Neural cell (in vitro differentiated cells): ENCODE measurements at regions not wholly inside any gene's neighbourhood (a gene's known extent, or its start where the extent isn't known, plus 50 kb on each side); places are given as distances from the start of the nearest gene placed in this dataset.

ENCODE experiments used
- H2AFZ ChIP-seq: fragments of 200-600, 300-800 bp; sonication (generic), shearing (Covaris generic); 2 replicates; pipeline ENCODE4 v1.6.0; 2014; ENCODE audit warnings: low read depth, mild to moderate bottlenecking, antibody characterized with exemption, low read length, moderate library complexity
- H3F3A ChIP-seq: fragments of 200-600 bp; shearing (Covaris generic); 2 replicates; pipeline ENCODE4 v1.6.1; 2016; ENCODE audit warnings: mild to moderate bottlenecking, moderate library complexity, mixed read lengths, antibody characterized with exemption, low read length; ENCODE audit not compliant: insufficient read depth, poor library complexity, severe bottlenecking
- H3K27ac ChIP-seq: fragments of 200-600, 300-800 bp; sonication (generic), shearing (Covaris generic); 2 replicates; pipeline ENCODE4 v1.5.1; 2014; ENCODE audit warnings: mild to moderate bottlenecking, low read length, moderate library complexity
- H3K27me3 ChIP-seq: fragments of 300-800, 200-600 bp; sonication (generic), shearing (Covaris generic); 2 replicates; pipeline ENCODE4 v1.6.0; 2014; ENCODE audit warnings: mild to moderate bottlenecking, low read depth, low read length, moderate library complexity; ENCODE audit not compliant: insufficient read depth
- H3K36me3 ChIP-seq: fragments of 300-800, 200-600 bp; sonication (generic), shearing (Covaris generic); 2 replicates; pipeline ENCODE4 v1.5.1; 2014; ENCODE audit warnings: mild to moderate bottlenecking, antibody characterized with exemption, low read length, moderate library complexity; ENCODE audit not compliant: insufficient read depth
- H3K4me2 ChIP-seq: fragments of 300-800, 200-600 bp; sonication (generic), shearing (Covaris generic); 2 replicates; pipeline ENCODE4 v1.6.0; 2014; ENCODE audit warnings: mild to moderate bottlenecking, low read length
- H3K4me3 ChIP-seq: fragments of 300-800, 200-600 bp; sonication (generic), shearing (Covaris generic); 2 replicates; pipeline ENCODE4 v1.5.1; 2014; ENCODE audit warnings: mild to moderate bottlenecking, low read length, moderate library complexity
- H3K79me2 ChIP-seq: fragments of 200-600 bp; shearing (Covaris generic); replicated peaks from 2 replicates; pipeline ENCODE4 v1.6.0; 2014; ENCODE audit warnings: mild to moderate bottlenecking, low read length, moderate library complexity; ENCODE audit not compliant: insufficient read depth
- H3K9ac ChIP-seq: fragments of 300-800, 200-600 bp; sonication (generic), shearing (Covaris generic); 2 replicates; pipeline ENCODE4 v1.6.1; 2016; ENCODE audit warnings: mild to moderate bottlenecking, low read length, mixed read lengths
- H3K9me2 ChIP-seq: fragments of 200-600 bp; shearing (Covaris generic); 2 replicates; pipeline ENCODE4 v1.6.1; 2016; ENCODE audit warnings: mild to moderate bottlenecking, low read length, mixed read lengths; ENCODE audit not compliant: insufficient read depth
- H3K9me3 ChIP-seq: fragments of 200-600, 300-800 bp; sonication (generic), shearing (Covaris generic); 2 replicates; pipeline ENCODE4 v1.6.1; 2016; ENCODE audit warnings: mild to moderate bottlenecking, mixed run types, low read length, moderate library complexity, mixed read lengths
- H4K20me1 ChIP-seq: fragments of 200-600 bp; shearing (Covaris generic); 2 replicates; pipeline ENCODE4 v1.6.1; 2016; ENCODE audit warnings: mild to moderate bottlenecking, mixed run types; ENCODE audit not compliant: insufficient read depth
- EP300 ChIP-seq: fragments of 450-650 bp; conservative IDR thresholded peaks from 2 replicates; pipeline ENCODE4 v1.6.1; 2014; ENCODE audit warnings: antibody characterized with exemption, mild to moderate bottlenecking, moderate library complexity; ENCODE audit not compliant: poor library complexity, severe bottlenecking
- EZH2 ChIP-seq: fragments of 200-600, 300-800 bp; shearing (Covaris generic), sonication (generic); IDR thresholded peaks from 2 replicates; pipeline ENCODE4 v1.6.1; 2014; ENCODE audit warnings: antibody characterized with exemption, low read length, borderline replicate concordance, mild to moderate bottlenecking; ENCODE audit not compliant: insufficient read depth, poor library complexity, severe bottlenecking
- MXI1 ChIP-seq: fragments of 450-650 bp; conservative IDR thresholded peaks from 2 replicates; pipeline ENCODE4 v1.6.1; 2014; ENCODE audit warnings: antibody characterized with exemption, mild to moderate bottlenecking; ENCODE audit not compliant: poor library complexity, severe bottlenecking
- POLR2AphosphoS5 ChIP-seq: IDR thresholded peaks from 2 replicates; pipeline ENCODE4 v1.6.1; 2012
- RAD21 ChIP-seq: fragments of 450-650 bp; conservative IDR thresholded peaks from 2 replicates; pipeline ENCODE4 v1.6.1; 2014; ENCODE audit warnings: antibody characterized with exemption, mild to moderate bottlenecking, moderate library complexity
- SMC3 ChIP-seq: fragments of 450-650 bp; conservative IDR thresholded peaks from 2 replicates; pipeline ENCODE4 v1.6.1; 2014; ENCODE audit warnings: antibody characterized with exemption, mild to moderate bottlenecking, moderate library complexity; ENCODE audit not compliant: poor library complexity
- TAF1 ChIP-seq: IDR thresholded peaks from 2 replicates; pipeline ENCODE4 v1.6.1; 2012; ENCODE audit warnings: low read depth
- TF ChIP-seq, protein P1 (sequence below): IDR thresholded peaks from 2 replicates; pipeline ENCODE4 v1.6.1; 2012; ENCODE audit warnings: borderline replicate concordance
- TF ChIP-seq, protein P2 (sequence below): fragments of 450-650 bp; IDR thresholded peaks from 2 replicates; pipeline ENCODE4 v1.5.1; 2014; ENCODE audit warnings: antibody characterized with exemption, mild to moderate bottlenecking, moderate library complexity; ENCODE audit not compliant: poor library complexity, severe bottlenecking

DNA sequence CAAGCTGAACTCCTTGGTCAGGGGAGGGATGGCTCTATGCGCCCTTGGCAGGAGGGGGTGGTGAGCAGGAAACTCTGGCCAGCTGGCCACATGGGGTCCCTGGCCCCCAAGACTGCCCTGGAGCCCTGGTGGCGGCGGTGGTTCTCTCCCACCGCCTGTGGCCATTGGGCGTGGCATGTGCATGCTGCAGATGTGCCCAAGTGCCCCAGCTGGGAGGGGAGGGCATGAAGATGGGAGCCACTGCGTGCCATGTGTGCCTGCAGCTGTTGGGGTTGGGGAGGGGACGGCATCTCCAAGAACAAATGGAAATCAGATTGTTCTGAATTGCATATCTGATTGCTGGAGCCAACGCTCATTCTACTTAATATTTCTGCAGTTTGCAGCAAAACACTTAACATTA, 115.7 kb upstream of the IGF1 start:
- no peak overlapping the region for H3K9ac ChIP-seq
- no peaks in the 10 kb centered on the region for H3K9me2 ChIP-seq
- no peaks in the 10 kb centered on the region for H3K79me2 ChIP-seq
- no peaks in the 10 kb centered on the region for H3K9me3 ChIP-seq
- no peak overlapping the region for H3K27ac ChIP-seq
- H3K36me3 ChIP-seq, result no peaks in the 10 kb centered on the region
- H2AFZ ChIP-seq, result no peak overlapping the region
- no peaks in the 10 kb centered on the region for H3F3A ChIP-seq
- no peaks in the 10 kb centered on the region for H3K27me3 ChIP-seq
- no peak overlapping the region for H3K4me2 ChIP-seq
- no peaks in the 10 kb centered on the region for H4K20me1 ChIP-seq
- TF ChIP-seq RAD21, result no peak
- no peak for TF ChIP-seq MXI1
- no peak for TF ChIP-seq TAF1
- no peak for TF ChIP-seq SMC3
- H3K4me3 ChIP-seq, result no peak overlapping the region

DNA sequence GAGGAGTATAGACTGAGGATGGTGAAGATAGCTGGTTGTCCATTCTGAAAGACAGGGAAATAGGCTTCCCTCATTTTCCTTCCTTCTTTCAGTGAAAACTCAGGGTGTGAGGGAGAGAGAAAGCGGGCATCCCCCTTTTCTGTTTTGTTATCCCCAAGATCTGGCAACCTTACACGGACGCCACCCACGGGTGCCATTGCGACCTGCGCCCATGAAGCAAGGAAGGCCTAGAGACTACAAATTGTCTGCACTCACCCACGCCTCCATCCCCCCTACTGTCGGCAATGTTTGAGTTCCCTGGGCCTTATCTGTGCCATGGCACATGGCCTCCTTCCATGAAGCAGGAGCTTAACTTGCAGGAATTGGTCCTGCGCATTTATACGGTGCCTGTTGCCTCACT, 115.0 kb upstream of the IGF1 start:
- TF ChIP-seq TAF1 (no peak), SMC3 (no peak), EP300 (no peak), RAD21 (no peak), POLR2AphosphoS5 (no peak)
- Histone ChIP-seq H3K27me3 (no peaks in the 10 kb centered on the region), H3K4me3 (no peak overlapping the region), H4K20me1 (no peaks in the 10 kb centered on the region), H3K4me2 (no peak overlapping the region), H3K9ac (no peak overlapping the region), H3K27ac (no peak overlapping the region), H3K9me2 (no peaks in the 10 kb centered on the region), H3K9me3 (no peaks in the 10 kb centered on the region), H3K36me3 (no peaks in the 10 kb centered on the region), H2AFZ (no peak overlapping the region), H3K79me2 (no peaks in the 10 kb centered on the region), H3F3A (no peaks in the 10 kb centered on the region)

DNA sequence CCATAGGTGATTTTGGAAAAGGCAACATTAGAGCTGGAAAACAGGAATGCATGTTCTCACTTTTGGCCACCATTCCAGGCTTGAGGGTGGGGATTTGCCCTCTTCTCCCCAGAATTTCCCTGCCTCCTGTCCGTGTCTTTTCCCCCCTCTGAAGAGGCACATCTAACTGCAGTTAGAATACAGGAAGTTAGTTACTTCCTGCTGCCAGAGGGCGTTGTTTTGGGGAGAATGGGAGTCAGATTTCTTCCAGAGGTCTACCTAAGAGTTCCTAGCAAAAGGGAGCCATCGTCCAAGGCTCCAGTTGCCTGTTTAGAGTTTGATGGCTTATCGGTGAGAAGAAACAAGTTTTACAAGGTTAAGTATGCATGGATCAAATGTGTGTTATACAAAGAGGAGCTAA, 112.8 kb upstream of the IGF1 start:
- Histone ChIP-seq H3K4me3 (no peak overlapping the region), H4K20me1 (no peaks in the 10 kb centered on the region), H3K27ac (no peak overlapping the region), H2AFZ (no peak overlapping the region), H3K36me3 (no peaks in the 10 kb centered on the region), H3F3A (no peaks in the 10 kb centered on the region), H3K9me3 (no peaks in the 10 kb centered on the region), H3K4me2 (no peak overlapping the region), H3K79me2 (no peaks in the 10 kb centered on the region), H3K27me3 (no peaks in the 10 kb centered on the region), H3K9me2 (no peaks in the 10 kb centered on the region), H3K9ac (no peak overlapping the region)
- TF ChIP-seq RAD21 (no peak), EZH2 (no peak), SMC3 (no peak), POLR2AphosphoS5 (no peak), EP300 (no peak), MXI1 (no peak), TAF1 (no peak)
- TF ChIP-seq, protein P1, sequence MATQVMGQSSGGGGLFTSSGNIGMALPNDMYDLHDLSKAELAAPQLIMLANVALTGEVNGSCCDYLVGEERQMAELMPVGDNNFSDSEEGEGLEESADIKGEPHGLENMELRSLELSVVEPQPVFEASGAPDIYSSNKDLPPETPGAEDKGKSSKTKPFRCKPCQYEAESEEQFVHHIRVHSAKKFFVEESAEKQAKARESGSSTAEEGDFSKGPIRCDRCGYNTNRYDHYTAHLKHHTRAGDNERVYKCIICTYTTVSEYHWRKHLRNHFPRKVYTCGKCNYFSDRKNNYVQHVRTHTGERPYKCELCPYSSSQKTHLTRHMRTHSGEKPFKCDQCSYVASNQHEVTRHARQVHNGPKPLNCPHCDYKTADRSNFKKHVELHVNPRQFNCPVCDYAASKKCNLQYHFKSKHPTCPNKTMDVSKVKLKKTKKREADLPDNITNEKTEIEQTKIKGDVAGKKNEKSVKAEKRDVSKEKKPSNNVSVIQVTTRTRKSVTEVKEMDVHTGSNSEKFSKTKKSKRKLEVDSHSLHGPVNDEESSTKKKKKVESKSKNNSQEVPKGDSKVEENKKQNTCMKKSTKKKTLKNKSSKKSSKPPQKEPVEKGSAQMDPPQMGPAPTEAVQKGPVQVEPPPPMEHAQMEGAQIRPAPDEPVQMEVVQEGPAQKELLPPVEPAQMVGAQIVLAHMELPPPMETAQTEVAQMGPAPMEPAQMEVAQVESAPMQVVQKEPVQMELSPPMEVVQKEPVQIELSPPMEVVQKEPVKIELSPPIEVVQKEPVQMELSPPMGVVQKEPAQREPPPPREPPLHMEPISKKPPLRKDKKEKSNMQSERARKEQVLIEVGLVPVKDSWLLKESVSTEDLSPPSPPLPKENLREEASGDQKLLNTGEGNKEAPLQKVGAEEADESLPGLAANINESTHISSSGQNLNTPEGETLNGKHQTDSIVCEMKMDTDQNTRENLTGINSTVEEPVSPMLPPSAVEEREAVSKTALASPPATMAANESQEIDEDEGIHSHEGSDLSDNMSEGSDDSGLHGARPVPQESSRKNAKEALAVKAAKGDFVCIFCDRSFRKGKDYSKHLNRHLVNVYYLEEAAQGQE, result no peak
- TF ChIP-seq, protein P2, sequence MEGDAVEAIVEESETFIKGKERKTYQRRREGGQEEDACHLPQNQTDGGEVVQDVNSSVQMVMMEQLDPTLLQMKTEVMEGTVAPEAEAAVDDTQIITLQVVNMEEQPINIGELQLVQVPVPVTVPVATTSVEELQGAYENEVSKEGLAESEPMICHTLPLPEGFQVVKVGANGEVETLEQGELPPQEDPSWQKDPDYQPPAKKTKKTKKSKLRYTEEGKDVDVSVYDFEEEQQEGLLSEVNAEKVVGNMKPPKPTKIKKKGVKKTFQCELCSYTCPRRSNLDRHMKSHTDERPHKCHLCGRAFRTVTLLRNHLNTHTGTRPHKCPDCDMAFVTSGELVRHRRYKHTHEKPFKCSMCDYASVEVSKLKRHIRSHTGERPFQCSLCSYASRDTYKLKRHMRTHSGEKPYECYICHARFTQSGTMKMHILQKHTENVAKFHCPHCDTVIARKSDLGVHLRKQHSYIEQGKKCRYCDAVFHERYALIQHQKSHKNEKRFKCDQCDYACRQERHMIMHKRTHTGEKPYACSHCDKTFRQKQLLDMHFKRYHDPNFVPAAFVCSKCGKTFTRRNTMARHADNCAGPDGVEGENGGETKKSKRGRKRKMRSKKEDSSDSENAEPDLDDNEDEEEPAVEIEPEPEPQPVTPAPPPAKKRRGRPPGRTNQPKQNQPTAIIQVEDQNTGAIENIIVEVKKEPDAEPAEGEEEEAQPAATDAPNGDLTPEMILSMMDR, result no peak
